CD4-positive, alpha-beta T cell treated with Interleukin-4 for 4 hours (primary cell): ENCODE measurements at regions not wholly inside any gene's neighbourhood (a gene's known extent, or its start where the extent isn't known, plus 50 kb on each side); places are given as distances from the start of the nearest gene placed in this dataset.
"Not testable (repeated sequence)": the region's sequence is repeated elsewhere in the genome, so short reads cannot be mapped to it uniquely, and the experiment has no call there.

Experiments
- DNase-seq: peaks from one replicate; pipeline ENCODE4 v3.0.0-alpha.2; 2020

- DNase-seq: no peak
Measured at GRCh38 chr2:221914334-221914880, 342.3 kb upstream of the EPHA4 start.

- DNase-seq: no peak
Measured at GRCh38 chr2:221911890-221912289, 339.8 kb upstream of the EPHA4 start.

GRCh38 chr2:221911321-221911720 is 339.2 kb upstream of the EPHA4 start:
- DNase-seq: no peak

- no peak for DNase-seq
Measured at GRCh38 chr2:221908518-221908917, 336.4 kb upstream of the EPHA4 start.

- no peak for DNase-seq
Measured at GRCh38 chr2:221897718-221898117, 325.6 kb upstream of the EPHA4 start.

GRCh38 chr2:221896505-221897151 is 324.5 kb upstream of the EPHA4 start:
- no peak for DNase-seq

GRCh38 chr2:221895366-221896121 is 323.4 kb upstream of the EPHA4 start:
- no peak for DNase-seq

- DNase-seq: no peak
Measured at GRCh38 chr2:221893501-221893900, 321.4 kb upstream of the EPHA4 start.

- not testable (repeated sequence) for DNase-seq
Measured at GRCh38 chr2:221892006-221892405, 319.9 kb upstream of the EPHA4 start.

GRCh38 chr2:221883976-221884375 is 311.9 kb upstream of the EPHA4 start:
- DNase-seq: no peak

- DNase-seq: no peak
Measured at GRCh38 chr2:221876016-221876415, 303.9 kb upstream of the EPHA4 start.

GRCh38 chr2:221874444-221874843 is 302.3 kb upstream of the EPHA4 start:
- DNase-seq: no peak

GRCh38 chr2:221857719-221858118 is 285.6 kb upstream of the EPHA4 start:
- no peak for DNase-seq

GRCh38 chr2:221853297-221853696 is 281.2 kb upstream of the EPHA4 start:
- DNase-seq: no peak

GRCh38 chr2:221851531-221852045 is 279.5 kb upstream of the EPHA4 start:
- no peak for DNase-seq

- DNase-seq: no peak
Measured at GRCh38 chr2:221850076-221850475, 278.0 kb upstream of the EPHA4 start.

GRCh38 chr2:221848286-221848685 is 276.2 kb upstream of the EPHA4 start:
- DNase-seq: no peak

GRCh38 chr2:221845021-221845365 is 272.9 kb upstream of the EPHA4 start:
- no peak for DNase-seq

GRCh38 chr2:221844212-221845020 is 272.3 kb upstream of the EPHA4 start:
- DNase-seq: no peak

- DNase-seq: no peak
Measured at GRCh38 chr2:221836095-221836494, 264.0 kb upstream of the EPHA4 start.

GRCh38 chr2:221833966-221834365 is 261.9 kb upstream of the EPHA4 start:
- DNase-seq: no peak

- DNase-seq: no peak
Measured at GRCh38 chr2:221831051-221831450, 258.9 kb upstream of the EPHA4 start.

GRCh38 chr2:221822416-221822815 is 250.3 kb upstream of the EPHA4 start:
- DNase-seq: no peak
